PC-9 (cell line): ENCODE measurements at regions not wholly inside any gene's neighbourhood (a gene's known extent, or its start where the extent isn't known, plus 50 kb on each side); places are given as distances from the start of the nearest gene placed in this dataset.
A peak's percentile ranks its signal among the peaks of the same experiment; 100 is the strongest.

Experiments used
- BruUV-seq: library from RNA; stranded (reverse); fragments of 400-500 nt; replicated peaks from 2 replicates; lab custom pipeline; 2021; lab: Mats Ljungman, UMichigan
- CTCF ChIA-PET: fragments of 300-600 bp; sonication (Branson Sonifier 250); formaldehyde crosslinking; loops from one replicate; lab custom pipeline; 2022; ENCODE audit warnings: antibody characterized with exemption; lab: Charles Lee
- POLR2A ChIA-PET: fragments of 300-600 bp; sonication (Branson Sonifier 250); formaldehyde crosslinking; loops from one replicate; lab custom pipeline; 2022; ENCODE audit warnings: antibody characterized with exemption; ENCODE audit not compliant: unreplicated experiment; lab: Charles Lee
- DNase-seq, 2 experiments: peaks; one replicate each; pipeline versions ENCODE4 v3.0.0 to v3.0.0-alpha.2; 2015 to 2022; ENCODE audit warnings: mixed read lengths in 1 of 2
- H2AFZ ChIP-seq: fragments of 200-600 bp; sonication (generic); 2 replicates; pipeline ENCODE4 v1.8.1; 2017; ENCODE audit warnings: antibody characterized with exemption
- H3F3A ChIP-seq: fragments of 200-600 bp; sonication (generic); 2 replicates; pipeline ENCODE4 v1.8.1; 2017; ENCODE audit warnings: antibody characterized with exemption, mild to moderate bottlenecking, low read depth; ENCODE audit not compliant: insufficient read depth
- H3K27ac ChIP-seq: fragments of 200-600 bp; sonication (generic); 2 replicates; pipeline ENCODE4 v1.6.1; 2016; ENCODE audit warnings: mixed run types
- H3K27me3 ChIP-seq: fragments of 200-600 bp; sonication (generic); 2 replicates; pipeline ENCODE4 v1.6.1; 2016; ENCODE audit warnings: low read depth, mixed run types; ENCODE audit not compliant: insufficient read depth
- H3K36me3 ChIP-seq: fragments of 200-600 bp; sonication (generic); 2 replicates; pipeline ENCODE4 v1.6.1; 2016; ENCODE audit warnings: low read depth, mixed run types
- H3K4me1 ChIP-seq: fragments of 200-600 bp; sonication (generic); replicated peaks from 2 replicates; pipeline ENCODE4 v1.6.1; 2016; ENCODE audit warnings: mixed run types; ENCODE audit not compliant: insufficient read depth
- H3K4me2 ChIP-seq: fragments of 200-600 bp; sonication (generic); 2 replicates; pipeline ENCODE4 v1.6.1; 2017; ENCODE audit warnings: mixed run types
- H3K4me3 ChIP-seq: fragments of 200-600 bp; sonication (generic); 2 replicates; pipeline ENCODE4 v1.6.1; 2016; ENCODE audit warnings: mixed run types
- H3K79me2 ChIP-seq: fragments of 200-600 bp; sonication (generic); 2 replicates; pipeline ENCODE4 v1.6.1; 2017; ENCODE audit warnings: low read depth, mixed run types
- H3K9me2 ChIP-seq: fragments of 200-600 bp; sonication (generic); 2 replicates; pipeline ENCODE4 v1.8.1; 2017; ENCODE audit warnings: mild to moderate bottlenecking; ENCODE audit not compliant: insufficient read depth
- H3K9me3 ChIP-seq: fragments of 200-600 bp; sonication (generic); 2 replicates; pipeline ENCODE4 v1.8.1; 2016; ENCODE audit warnings: low read depth; ENCODE audit not compliant: insufficient read depth
- H4K20me1 ChIP-seq: fragments of 200-600 bp; sonication (generic); 2 replicates; pipeline ENCODE4 v1.8.1; 2017; ENCODE audit not compliant: insufficient read depth
- EZH2 ChIP-seq: fragments of 200-600 bp; sonication (generic); IDR thresholded peaks from 2 replicates; pipeline ENCODE4 v1.8.0; 2017; ENCODE audit warnings: antibody characterized with exemption, low read depth
- intact Hi-C: fragments of 100-400 bp; cut with micrococcal nuclease; formaldehyde crosslinking; loops from one replicate; pipeline ENCODE4 v1.10.0; 2022; ENCODE audit not compliant: unreplicated experiment
- TF ChIP-seq, protein P1 (sequence below): fragments of 200-600 bp; sonication (generic); conservative IDR thresholded peaks from 2 replicates; pipeline ENCODE4 v1.6.1; 2017; ENCODE audit warnings: mixed run types, antibody characterized with exemption, mild to moderate bottlenecking, moderate library complexity

- Histone ChIP-seq H3K36me3 (no peaks in the 10 kb centered on the region), H3K4me2 (no peak overlapping the region), H3K27me3 (no peaks in the 10 kb centered on the region), H3F3A (no peaks in the 10 kb centered on the region), H3K9me3 (no peaks in the 10 kb centered on the region), H2AFZ (no peak overlapping the region), H3K79me2 (no peaks in the 10 kb centered on the region), H3K9me2 (no peaks in the 10 kb centered on the region), H3K4me3 (no peak overlapping the region), H3K4me1 (no peaks in the 10 kb centered on the region), H3K27ac (no peak overlapping the region), H4K20me1 (no peaks in the 10 kb centered on the region)
- no peak for TF ChIP-seq EZH2
- TF ChIP-seq, protein P1, sequence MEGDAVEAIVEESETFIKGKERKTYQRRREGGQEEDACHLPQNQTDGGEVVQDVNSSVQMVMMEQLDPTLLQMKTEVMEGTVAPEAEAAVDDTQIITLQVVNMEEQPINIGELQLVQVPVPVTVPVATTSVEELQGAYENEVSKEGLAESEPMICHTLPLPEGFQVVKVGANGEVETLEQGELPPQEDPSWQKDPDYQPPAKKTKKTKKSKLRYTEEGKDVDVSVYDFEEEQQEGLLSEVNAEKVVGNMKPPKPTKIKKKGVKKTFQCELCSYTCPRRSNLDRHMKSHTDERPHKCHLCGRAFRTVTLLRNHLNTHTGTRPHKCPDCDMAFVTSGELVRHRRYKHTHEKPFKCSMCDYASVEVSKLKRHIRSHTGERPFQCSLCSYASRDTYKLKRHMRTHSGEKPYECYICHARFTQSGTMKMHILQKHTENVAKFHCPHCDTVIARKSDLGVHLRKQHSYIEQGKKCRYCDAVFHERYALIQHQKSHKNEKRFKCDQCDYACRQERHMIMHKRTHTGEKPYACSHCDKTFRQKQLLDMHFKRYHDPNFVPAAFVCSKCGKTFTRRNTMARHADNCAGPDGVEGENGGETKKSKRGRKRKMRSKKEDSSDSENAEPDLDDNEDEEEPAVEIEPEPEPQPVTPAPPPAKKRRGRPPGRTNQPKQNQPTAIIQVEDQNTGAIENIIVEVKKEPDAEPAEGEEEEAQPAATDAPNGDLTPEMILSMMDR, result no peak
- CTCF ChIA-PET, result interaction anchor here (1.2 kb wide), 1 partner anchor 17 kb away, joined by 3 read pairs; no protein-coding TSS in a partner anchor
- intact Hi-C loops, result loop anchor here (5.0 kb wide), 2 partner anchors 317 to 487 kb away; no protein-coding TSS in a partner anchor
- POLR2A ChIA-PET, result no interaction called here
- BruUV-seq, result no TSS peak
- DNase-seq, result no peak
Measured at GRCh38 chr5:152144556-152144955, 219.9 kb upstream of the GLRA1 start.

- Histone ChIP-seq H3K27me3 (no peaks in the 10 kb centered on the region), H3K27ac (no peak overlapping the region), H3K79me2 (no peaks in the 10 kb centered on the region), H4K20me1 (no peaks in the 10 kb centered on the region), H3K9me2 (no peaks in the 10 kb centered on the region), H3K4me3 (no peak overlapping the region), H3K36me3 (no peaks in the 10 kb centered on the region), H3K4me1 (no peaks in the 10 kb centered on the region), H3F3A (no peaks in the 10 kb centered on the region), H3K9me3 (no peaks in the 10 kb centered on the region), H3K4me2 (no peak overlapping the region), H2AFZ (no peak overlapping the region)
- DNase-seq, result no peak
- TF ChIP-seq, protein P1, result no peak
- no peak for TF ChIP-seq EZH2
- BruUV-seq, result no TSS peak
- ChIA-PET POLR2A (no interaction called here), CTCF (interaction anchor here (1.2 kb wide), 1 partner anchor 17 kb away, joined by 3 read pairs; no protein-coding TSS in a partner anchor)
- intact Hi-C loops, result loop anchor here (5.0 kb wide), 2 partner anchors 317 to 487 kb away; no protein-coding TSS in a partner anchor
Measured at GRCh38 chr5:152144030-152144429, 219.4 kb upstream of the GLRA1 start.

- Histone ChIP-seq H3K27me3 (no peaks in the 10 kb centered on the region), H3F3A (no peaks in the 10 kb centered on the region), H3K9me2 (no peaks in the 10 kb centered on the region), H4K20me1 (no peaks in the 10 kb centered on the region), H3K9me3 (no peaks in the 10 kb centered on the region), H3K79me2 (no peaks in the 10 kb centered on the region), H3K4me1 (no peaks in the 10 kb centered on the region), H3K36me3 (no peaks in the 10 kb centered on the region), H3K4me3 (no peak overlapping the region), H3K4me2 (no peak overlapping the region), H2AFZ (no peak overlapping the region), H3K27ac (no peak overlapping the region)
- TF ChIP-seq, protein P1, result peak; percentile 89
- TF ChIP-seq EZH2, result no peak
- intact Hi-C loops, result loop anchor here (5.0 kb wide), 2 partner anchors 316 to 486 kb away; no protein-coding TSS in a partner anchor
- POLR2A ChIA-PET, result no interaction called here
- no TSS peak for BruUV-seq
- CTCF ChIA-PET, result interaction anchor here (0.6 to 1.5 kb wide), 3 partner anchors 16 to 680 kb away, joined by 3 to 20 read pairs (median 4); no protein-coding TSS in a partner anchor
- DNase-seq, result peak in 1 of 2 experiments; percentile 41
Measured at GRCh38 chr5:152142840-152143469, 218.3 kb upstream of the GLRA1 start.
